Liver (tissue), 7 donors: ENCODE measurements at regions not wholly inside any gene's neighbourhood (a gene's known extent, or its start where the extent isn't known, plus 50 kb on each side); places are given as distances from the start of the nearest gene placed in this dataset.
A peak's percentile ranks its signal among the peaks of the same experiment; 100 is the strongest.

Source experiments
- DNase-seq: peaks from one replicate; pipeline ENCODE4 v3.0.0-alpha.2; 2017; ENCODE audit warnings: low spot score
- H3K27ac ChIP-seq, 2 donors: one replicate each; pipeline ENCODE4 v1.7.0; 2013; ENCODE audit warnings: inconsistent platforms in 2 of 2, low read length in 2 of 2, control low read depth in 1 of 2, low read depth in 1 of 2, mild to moderate bottlenecking in 1 of 2
- H3K27me3 ChIP-seq, 4 donors: one replicate each; pipeline versions ENCODE4 v1.6.1 to v1.7.0; 2013; ENCODE audit warnings: low read length in 3 of 4, inconsistent platforms in 1 of 4, mild to moderate bottlenecking in 1 of 4, moderate library complexity in 1 of 4; ENCODE audit not compliant: control insufficient read depth in 4 of 4, insufficient read depth in 4 of 4
- H3K36me3 ChIP-seq, 4 donors: one replicate each; pipeline versions ENCODE4 v1.6.1 to v1.7.0; 2013; ENCODE audit warnings: low read length in 3 of 4, mild to moderate bottlenecking in 3 of 4, low read depth in 1 of 4, moderate library complexity in 1 of 4; ENCODE audit not compliant: control insufficient read depth in 4 of 4, insufficient read depth in 3 of 4
- H3K4me1 ChIP-seq, 4 donors: one replicate each; pipeline versions ENCODE4 v1.6.1 to v1.7.0; 2013; ENCODE audit warnings: low read length in 3 of 4, mild to moderate bottlenecking in 3 of 4, moderate library complexity in 1 of 4; ENCODE audit not compliant: control insufficient read depth in 4 of 4, insufficient read depth in 4 of 4
- H3K4me3 ChIP-seq, 3 donors: one replicate each; pipeline versions ENCODE4 v1.6.1 to v1.7.0; 2013; ENCODE audit warnings: low read length in 3 of 3, control low read depth in 1 of 3, low read depth in 1 of 3, mild to moderate bottlenecking in 1 of 3
- H3K9ac ChIP-seq, 2 donors: one replicate each; pipeline ENCODE4 v1.7.0; 2013; ENCODE audit warnings: low read length in 2 of 2, mild to moderate bottlenecking in 2 of 2, moderate library complexity in 2 of 2, control low read depth in 1 of 2, low read depth in 1 of 2
- H3K9me3 ChIP-seq, 4 donors: one replicate each; pipeline versions ENCODE4 v1.6.1 to v1.7.0; 2013; ENCODE audit warnings: low read length in 3 of 4; ENCODE audit not compliant: control insufficient read depth in 4 of 4
- EGR1 ChIP-seq, 2 donors: IDR thresholded peaks; 2 replicates each; pipeline ENCODE4 v1.6.1; 2016 to 2018; ENCODE audit warnings: antibody characterized with exemption in 2 of 2, low read depth in 2 of 2
- FOXA1 ChIP-seq: IDR thresholded peaks from 2 replicates; pipeline ENCODE4 v1.6.1; 2016; ENCODE audit warnings: antibody characterized with exemption
- HNF4A ChIP-seq, 2 donors: conservative IDR thresholded peaks; 2 replicates each; pipeline ENCODE4 v1.6.1; 2016; ENCODE audit warnings: antibody characterized with exemption in 2 of 2, mild to moderate bottlenecking in 2 of 2
- HNF4G ChIP-seq: IDR thresholded peaks from 2 replicates; pipeline ENCODE4 v1.6.1; 2016; ENCODE audit warnings: antibody characterized with exemption
- NR2F2 ChIP-seq: IDR thresholded peaks from 2 replicates; pipeline ENCODE4 v1.6.1; 2016; ENCODE audit warnings: antibody characterized with exemption
- RAD21 ChIP-seq, 2 donors: IDR thresholded peaks; 2 replicates each; pipeline ENCODE4 v1.6.1; 2016; ENCODE audit warnings: antibody characterized with exemption in 2 of 2, mild to moderate bottlenecking in 2 of 2
- RXRA ChIP-seq, 2 donors: IDR thresholded peaks; 2 replicates each; pipeline ENCODE4 v1.6.1; 2017 to 2018; ENCODE audit warnings: antibody characterized with exemption in 2 of 2, mild to moderate bottlenecking in 1 of 2
- SP1 ChIP-seq: IDR thresholded peaks from 2 replicates; pipeline ENCODE4 v1.6.1; 2018; ENCODE audit warnings: antibody characterized with exemption, mild to moderate bottlenecking
- TAF1 ChIP-seq: conservative IDR thresholded peaks from 2 replicates; pipeline ENCODE4 v1.6.1; 2016; ENCODE audit warnings: antibody characterized with exemption, mild to moderate bottlenecking
- WGBS: extraction: QIAGEN DNeasy Blood & Tissue Kit; methylation state at CpG from one replicate; pipeline ENCODE4 v1.1.7; 2013; 5-methylcytosine and 5-hydroxymethylcytosine counted together
- TF ChIP-seq, protein P1 (sequence below): IDR thresholded peaks from 2 replicates; pipeline ENCODE4 v1.6.1; 2016; ENCODE audit warnings: antibody characterized with exemption, mild to moderate bottlenecking
- TF ChIP-seq, protein P2 (sequence below): IDR thresholded peaks from 2 replicates; pipeline ENCODE4 v1.6.1; 2016; ENCODE audit warnings: antibody characterized with exemption
- TF ChIP-seq, protein P3 (sequence below): IDR thresholded peaks from 2 replicates; pipeline ENCODE4 v1.6.1; 2016; ENCODE audit warnings: antibody characterized with exemption
- TF ChIP-seq, protein P4 (sequence below): IDR thresholded peaks from 2 replicates; pipeline ENCODE4 v1.6.1; 2016; ENCODE audit warnings: antibody characterized with exemption
- donor health status: healthy.
- donor health status: healthy.
- donor health status: healthy.
- donor health status: healthy.

DNA sequence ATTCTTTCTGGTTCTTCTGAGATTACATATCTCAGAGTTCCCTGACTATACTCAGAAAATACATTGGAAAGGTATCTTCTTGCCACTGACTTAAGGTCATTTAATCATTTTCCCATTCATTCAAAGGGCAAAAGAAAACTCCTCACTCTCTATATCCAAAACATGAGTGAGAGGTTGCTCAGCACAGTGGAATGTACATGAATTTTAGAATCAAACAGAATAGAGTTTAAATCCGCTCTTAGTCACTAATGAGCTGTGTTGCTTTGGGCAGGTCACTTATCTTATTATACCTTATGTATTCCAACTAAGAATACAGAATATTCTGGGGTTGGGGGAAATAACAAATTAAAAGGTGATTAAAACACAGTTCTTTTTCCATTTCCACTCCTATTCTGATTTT lies 452.6 kb upstream of the KLF12 start:
- Histone ChIP-seq H3K9me3 (peaks cover 0 to 4% (median 1%) of the 10 kb centered on the region in 4 donors), H3K27me3 (peaks cover 0 to 2% (median 0%) of the 10 kb centered on the region in 4 donors), H3K9ac (no peak overlapping the region), H3K36me3 (no peaks in the 10 kb centered on the region), H3K27ac (no peak overlapping the region), H3K4me3 (no peak overlapping the region), H3K4me1 (no peaks in the 10 kb centered on the region)
- TF ChIP-seq, protein P1, sequence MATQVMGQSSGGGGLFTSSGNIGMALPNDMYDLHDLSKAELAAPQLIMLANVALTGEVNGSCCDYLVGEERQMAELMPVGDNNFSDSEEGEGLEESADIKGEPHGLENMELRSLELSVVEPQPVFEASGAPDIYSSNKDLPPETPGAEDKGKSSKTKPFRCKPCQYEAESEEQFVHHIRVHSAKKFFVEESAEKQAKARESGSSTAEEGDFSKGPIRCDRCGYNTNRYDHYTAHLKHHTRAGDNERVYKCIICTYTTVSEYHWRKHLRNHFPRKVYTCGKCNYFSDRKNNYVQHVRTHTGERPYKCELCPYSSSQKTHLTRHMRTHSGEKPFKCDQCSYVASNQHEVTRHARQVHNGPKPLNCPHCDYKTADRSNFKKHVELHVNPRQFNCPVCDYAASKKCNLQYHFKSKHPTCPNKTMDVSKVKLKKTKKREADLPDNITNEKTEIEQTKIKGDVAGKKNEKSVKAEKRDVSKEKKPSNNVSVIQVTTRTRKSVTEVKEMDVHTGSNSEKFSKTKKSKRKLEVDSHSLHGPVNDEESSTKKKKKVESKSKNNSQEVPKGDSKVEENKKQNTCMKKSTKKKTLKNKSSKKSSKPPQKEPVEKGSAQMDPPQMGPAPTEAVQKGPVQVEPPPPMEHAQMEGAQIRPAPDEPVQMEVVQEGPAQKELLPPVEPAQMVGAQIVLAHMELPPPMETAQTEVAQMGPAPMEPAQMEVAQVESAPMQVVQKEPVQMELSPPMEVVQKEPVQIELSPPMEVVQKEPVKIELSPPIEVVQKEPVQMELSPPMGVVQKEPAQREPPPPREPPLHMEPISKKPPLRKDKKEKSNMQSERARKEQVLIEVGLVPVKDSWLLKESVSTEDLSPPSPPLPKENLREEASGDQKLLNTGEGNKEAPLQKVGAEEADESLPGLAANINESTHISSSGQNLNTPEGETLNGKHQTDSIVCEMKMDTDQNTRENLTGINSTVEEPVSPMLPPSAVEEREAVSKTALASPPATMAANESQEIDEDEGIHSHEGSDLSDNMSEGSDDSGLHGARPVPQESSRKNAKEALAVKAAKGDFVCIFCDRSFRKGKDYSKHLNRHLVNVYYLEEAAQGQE: no peak
- TF ChIP-seq TAF1 (no peak), FOXA1 (no peak), EGR1 (IDR thresholded peaks at IDR 0.05; ENCODE audit: low read depth in 2 of 2) (no peak), RAD21 (IDR thresholded peaks at IDR 0.05) (no peak), RXRA (IDR thresholded peaks at IDR 0.05) (no peak)
- TF ChIP-seq, protein P2, sequence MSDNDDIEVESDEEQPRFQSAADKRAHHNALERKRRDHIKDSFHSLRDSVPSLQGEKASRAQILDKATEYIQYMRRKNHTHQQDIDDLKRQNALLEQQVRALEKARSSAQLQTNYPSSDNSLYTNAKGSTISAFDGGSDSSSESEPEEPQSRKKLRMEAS: no peak
- DNase-seq: no peak
- WGBS: 88% methylated on average over 1 of the region's 1 CpG

DNA sequence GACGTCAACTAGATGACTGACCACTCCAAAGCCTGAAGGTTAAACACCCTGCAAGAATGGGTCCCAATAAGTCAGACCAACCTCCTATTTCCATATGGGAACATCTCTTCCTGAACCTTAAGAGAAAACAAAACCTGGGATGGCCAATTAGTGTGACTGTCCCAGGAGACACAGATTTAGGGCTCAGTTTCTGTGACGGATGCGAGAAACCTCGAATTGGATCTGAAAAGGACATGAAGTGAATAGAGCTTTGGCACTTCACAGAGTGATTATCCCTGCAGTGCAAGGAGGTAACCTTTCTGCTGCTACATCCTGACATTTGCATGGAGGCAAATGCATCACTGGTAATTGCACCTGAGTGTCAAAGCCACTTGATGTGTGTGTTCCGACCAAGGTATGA lies 442.2 kb upstream of the KLF12 start:
- Histone ChIP-seq H3K4me1 (peaks cover 0 to 3% (median 1%) of the 10 kb centered on the region in 4 donors), H3K36me3 (no peaks in the 10 kb centered on the region), H3K27ac (no peak overlapping the region), H3K27me3 (peaks cover 0 to 4% (median 2%) of the 10 kb centered on the region in 4 donors), H3K9ac (no peak overlapping the region), H3K9me3 (no peaks in the 10 kb centered on the region), H3K4me3 (no peak overlapping the region)
- TF ChIP-seq, protein P2: no peak
- TF ChIP-seq RAD21 (IDR thresholded peaks at IDR 0.05) (no peak), SP1 (no peak), HNF4A (conservative IDR thresholded peaks at IDR 0.05) (no peak), HNF4G (no peak), FOXA1 (no peak), NR2F2 (no peak)
- TF ChIP-seq, protein P3, sequence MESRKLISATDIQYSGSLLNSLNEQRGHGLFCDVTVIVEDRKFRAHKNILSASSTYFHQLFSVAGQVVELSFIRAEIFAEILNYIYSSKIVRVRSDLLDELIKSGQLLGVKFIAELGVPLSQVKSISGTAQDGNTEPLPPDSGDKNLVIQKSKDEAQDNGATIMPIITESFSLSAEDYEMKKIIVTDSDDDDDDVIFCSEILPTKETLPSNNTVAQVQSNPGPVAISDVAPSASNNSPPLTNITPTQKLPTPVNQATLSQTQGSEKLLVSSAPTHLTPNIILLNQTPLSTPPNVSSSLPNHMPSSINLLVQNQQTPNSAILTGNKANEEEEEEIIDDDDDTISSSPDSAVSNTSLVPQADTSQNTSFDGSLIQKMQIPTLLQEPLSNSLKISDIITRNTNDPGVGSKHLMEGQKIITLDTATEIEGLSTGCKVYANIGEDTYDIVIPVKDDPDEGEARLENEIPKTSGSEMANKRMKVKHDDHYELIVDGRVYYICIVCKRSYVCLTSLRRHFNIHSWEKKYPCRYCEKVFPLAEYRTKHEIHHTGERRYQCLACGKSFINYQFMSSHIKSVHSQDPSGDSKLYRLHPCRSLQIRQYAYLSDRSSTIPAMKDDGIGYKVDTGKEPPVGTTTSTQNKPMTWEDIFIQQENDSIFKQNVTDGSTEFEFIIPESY: no peak
- no peak for DNase-seq
- WGBS: 79% methylated on average over 5 of the region's 5 CpGs

DNA sequence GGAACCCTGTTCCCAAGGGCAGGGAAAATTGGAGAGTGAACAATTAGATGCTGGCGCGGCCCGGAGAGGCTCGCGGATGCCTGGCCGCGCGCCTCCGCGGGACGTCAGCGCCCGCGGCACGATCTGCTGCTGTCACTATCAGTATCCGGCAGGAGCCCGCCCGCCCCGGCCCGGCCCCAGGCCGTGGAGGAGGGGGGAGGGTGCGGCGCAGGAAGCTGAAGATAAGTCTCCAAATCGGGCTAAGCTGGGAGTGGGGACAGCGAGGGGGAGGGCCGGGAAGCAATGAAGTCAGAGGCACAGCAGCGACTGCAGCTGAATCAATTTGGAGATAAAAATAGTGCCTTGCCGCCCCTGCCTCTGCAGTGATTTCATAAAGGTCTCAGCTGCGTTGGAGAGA lies 441.5 kb upstream of the KLF12 start:
- WGBS: 2% methylated on average over 29 of the region's 29 CpGs
- Histone ChIP-seq H3K4me3 (peak overlapping the region in 2 of 3 donors; percentile 20 to 28), H3K9ac (no peak overlapping the region), H3K27me3 (peaks cover 0 to 4% (median 2%) of the 10 kb centered on the region in 4 donors), H3K36me3 (no peaks in the 10 kb centered on the region), H3K27ac (no peak overlapping the region), H3K4me1 (peaks cover 0 to 3% (median 1%) of the 10 kb centered on the region in 4 donors), H3K9me3 (no peaks in the 10 kb centered on the region)
- TF ChIP-seq RAD21 (IDR thresholded peaks at IDR 0.05): peak; percentile 36 to 42
- TF ChIP-seq, protein P4, sequence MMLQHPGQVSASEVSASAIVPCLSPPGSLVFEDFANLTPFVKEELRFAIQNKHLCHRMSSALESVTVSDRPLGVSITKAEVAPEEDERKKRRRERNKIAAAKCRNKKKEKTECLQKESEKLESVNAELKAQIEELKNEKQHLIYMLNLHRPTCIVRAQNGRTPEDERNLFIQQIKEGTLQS: no peak
- DNase-seq: peak; percentile 49
